ENCODE measurements at regions not wholly inside any gene's neighbourhood (a gene's known extent, or its start where the extent isn't known, plus 50 kb on each side); places are given as distances from the start of the nearest gene placed in this dataset.
"Not testable (repeated sequence)": the region's sequence is repeated elsewhere in the genome, so short reads cannot be mapped to it uniquely, and the experiment has no call there.

DNA sequence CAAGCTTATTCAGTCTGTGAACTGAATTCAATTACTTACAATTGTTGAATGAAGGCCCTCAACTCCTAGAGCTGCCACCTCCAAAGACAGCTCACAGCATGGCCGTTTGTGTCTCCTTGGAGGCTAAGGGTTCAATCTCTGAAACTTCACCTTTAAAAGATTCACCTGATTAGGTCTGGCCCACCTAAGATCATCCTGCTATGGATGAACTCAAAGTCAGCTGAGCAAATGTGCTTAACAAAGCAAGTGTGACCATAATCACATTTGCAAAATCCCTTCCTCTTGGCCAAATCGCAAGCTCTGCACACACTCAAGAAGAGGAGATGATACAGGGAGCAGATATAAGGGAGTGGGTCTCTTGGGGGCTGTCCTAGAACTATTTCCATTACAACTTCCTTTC, 105.0 kb upstream of the FAM90A1 start:
- not testable (repeated sequence) for H3K4me1 ChIP-seq (ENCODE audit: control insufficient read depth, insufficient read depth, low read length); H3K9me3 ChIP-seq (replicated peaks; ENCODE audit: control insufficient read depth, low read depth, low read length); H3K27me3 ChIP-seq (ENCODE audit: control insufficient read depth, insufficient read depth, low read length); DNase-seq; H3K36me3 ChIP-seq (ENCODE audit: control insufficient read depth, insufficient read depth, low read length); H3K4me3 ChIP-seq (ENCODE audit: low read length); H3K27ac ChIP-seq (ENCODE audit: low read length)
- no CpG with 5 or more reads among the region's 2 CpGs for WGBS (ENCODE audit: insufficient coverage)

GRCh38 chr12:8351073-8351472, 104.7 kb upstream of the CLEC6A start:
- not testable (repeated sequence) for H3K4me1 ChIP-seq (ENCODE audit: control insufficient read depth, insufficient read depth, low read length); H3K27ac ChIP-seq (ENCODE audit: low read length); H3K9me3 ChIP-seq (replicated peaks; ENCODE audit: control insufficient read depth, low read depth, low read length); DNase-seq; H3K27me3 ChIP-seq (ENCODE audit: control insufficient read depth, insufficient read depth, low read length); H3K36me3 ChIP-seq (ENCODE audit: control insufficient read depth, insufficient read depth, low read length); H3K4me3 ChIP-seq (ENCODE audit: low read length)
- no CpG with 5 or more reads among the region's 3 CpGs for WGBS (ENCODE audit: insufficient coverage)

- DNase-seq; H3K9me3 ChIP-seq (replicated peaks; ENCODE audit: control insufficient read depth, low read depth, low read length): not testable (repeated sequence)
- no CpG with 5 or more reads among the region's 1 CpG for WGBS (ENCODE audit: insufficient coverage)
Observed at GRCh38 chr12:8354741-8355140, 101.0 kb upstream of the CLEC6A start.

DNA sequence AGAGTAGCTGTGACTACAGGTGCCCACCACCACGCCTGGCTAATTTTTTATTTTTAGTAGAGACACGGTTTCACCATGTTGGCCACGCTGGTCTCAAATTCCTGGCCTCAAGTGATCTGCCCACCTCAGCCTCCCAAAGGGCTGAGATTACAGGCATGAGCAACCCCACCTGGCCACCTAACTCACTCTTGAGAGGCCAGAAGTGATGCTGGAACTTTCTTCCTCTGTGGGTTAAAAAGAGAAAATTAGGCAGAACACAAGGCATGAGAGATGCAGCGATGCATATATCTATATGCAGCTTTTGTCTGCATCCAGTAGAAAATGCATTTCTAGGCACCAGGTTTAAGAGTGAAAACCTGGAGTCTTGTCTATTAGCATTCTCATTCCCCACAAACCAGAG, 100.2 kb upstream of the CLEC6A start:
- H3K4me1 ChIP-seq (ENCODE audit: control insufficient read depth, insufficient read depth, low read length); H3K36me3 ChIP-seq (ENCODE audit: control insufficient read depth, insufficient read depth, low read length); H3K9me3 ChIP-seq (replicated peaks; ENCODE audit: control insufficient read depth, low read depth, low read length); DNase-seq; H3K27ac ChIP-seq (ENCODE audit: low read length); H3K27me3 ChIP-seq (ENCODE audit: control insufficient read depth, insufficient read depth, low read length); H3K4me3 ChIP-seq (ENCODE audit: low read length): not testable (repeated sequence)
- 75% methylated on average over 1 of the region's 4 CpGs for WGBS (ENCODE audit: insufficient coverage)

More at GRCh38 chr12:8354741-8355140, 101.0 kb upstream of the CLEC6A start:
- not testable (repeated sequence) for H3K27me3 ChIP-seq (ENCODE audit: control insufficient read depth, insufficient read depth, low read length); H3K27ac ChIP-seq (ENCODE audit: low read length); H3K36me3 ChIP-seq (ENCODE audit: control insufficient read depth, insufficient read depth, low read length); H3K4me1 ChIP-seq (ENCODE audit: control insufficient read depth, insufficient read depth, low read length); H3K4me3 ChIP-seq (ENCODE audit: low read length)

DNA sequence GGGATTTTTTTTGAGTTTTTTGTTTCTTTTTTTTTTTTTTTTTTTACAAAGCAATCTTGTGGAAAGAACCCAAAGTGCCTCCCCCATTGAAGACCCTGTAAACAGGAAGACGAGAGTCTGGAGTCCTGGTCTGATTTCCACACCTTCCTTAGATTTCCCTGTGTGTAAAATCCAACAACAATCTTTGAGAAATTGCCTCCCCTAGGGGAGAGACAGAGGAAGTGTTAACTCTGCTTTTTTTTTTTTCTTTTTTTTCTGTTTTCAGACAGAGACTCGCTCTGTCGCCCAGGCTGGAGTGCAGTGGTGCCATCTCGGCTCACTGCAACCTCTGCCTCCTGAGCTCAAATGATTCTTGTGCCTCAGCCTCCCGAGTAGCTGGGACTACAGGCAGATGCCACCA, 82.0 kb upstream of the CLEC6A start:
- H3K27me3 ChIP-seq (ENCODE audit: control insufficient read depth, insufficient read depth, low read length); DNase-seq; H3K27ac ChIP-seq (ENCODE audit: low read length); H3K4me3 ChIP-seq (ENCODE audit: low read length); H3K4me1 ChIP-seq (ENCODE audit: control insufficient read depth, insufficient read depth, low read length); H3K36me3 ChIP-seq (ENCODE audit: control insufficient read depth, insufficient read depth, low read length); H3K9me3 ChIP-seq (replicated peaks; ENCODE audit: control insufficient read depth, low read depth, low read length): not testable (repeated sequence)
- WGBS (ENCODE audit: insufficient coverage), result no CpG with 5 or more reads among the region's 5 CpGs

- not testable (repeated sequence) for H3K27me3 ChIP-seq (ENCODE audit: control insufficient read depth, insufficient read depth, low read length); DNase-seq; H3K27ac ChIP-seq (ENCODE audit: low read length); H3K9me3 ChIP-seq (replicated peaks; ENCODE audit: control insufficient read depth, low read depth, low read length); H3K36me3 ChIP-seq (ENCODE audit: control insufficient read depth, insufficient read depth, low read length); H3K4me1 ChIP-seq (ENCODE audit: control insufficient read depth, insufficient read depth, low read length); H3K4me3 ChIP-seq (ENCODE audit: low read length)
- 88% methylated on average over 1 of the region's 3 CpGs for WGBS (ENCODE audit: insufficient coverage)
Observed at GRCh38 chr12:8375122-8375521, 80.6 kb upstream of the CLEC6A start.

DNA sequence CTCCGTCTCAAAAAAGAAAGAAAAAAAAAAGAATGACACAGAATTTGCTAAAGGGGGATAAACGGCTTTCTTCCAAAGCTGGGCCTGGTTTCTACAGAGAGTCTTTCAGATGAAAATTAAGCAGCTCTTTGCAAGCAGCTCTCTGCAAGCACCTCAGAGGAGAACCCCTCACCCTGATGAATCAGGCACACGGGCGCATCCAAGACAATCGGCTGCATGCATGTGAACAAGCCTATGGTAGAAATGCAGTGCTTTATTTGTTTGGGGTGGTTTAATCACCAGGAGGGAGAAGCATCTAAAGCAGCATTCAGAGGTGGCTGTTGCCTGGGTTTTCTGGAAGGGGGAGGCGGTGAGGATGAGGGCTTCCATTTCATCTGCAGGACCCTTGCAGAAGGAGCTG, 78.0 kb upstream of the CLEC6A start:
- not testable (repeated sequence) for H3K4me3 ChIP-seq (ENCODE audit: low read length)
- 29% methylated on average over 1 of the region's 6 CpGs for WGBS (ENCODE audit: insufficient coverage)

GRCh38 chr12:8382556-8382955, 73.2 kb upstream of the CLEC6A start:
- not testable (repeated sequence) for DNase-seq; H3K36me3 ChIP-seq (ENCODE audit: control insufficient read depth, insufficient read depth, low read length); H3K27me3 ChIP-seq (ENCODE audit: control insufficient read depth, insufficient read depth, low read length); H3K9me3 ChIP-seq (replicated peaks; ENCODE audit: control insufficient read depth, low read depth, low read length); H3K4me1 ChIP-seq (ENCODE audit: control insufficient read depth, insufficient read depth, low read length); H3K4me3 ChIP-seq (ENCODE audit: low read length); H3K27ac ChIP-seq (ENCODE audit: low read length)
- WGBS (ENCODE audit: insufficient coverage), result 88% methylated on average over 1 of the region's 4 CpGs

More for the DNA sequence above, 78.0 kb upstream of the CLEC6A start:
- not testable (repeated sequence) for H3K27me3 ChIP-seq (ENCODE audit: control insufficient read depth, insufficient read depth, low read length); H3K36me3 ChIP-seq (ENCODE audit: control insufficient read depth, insufficient read depth, low read length); DNase-seq; H3K27ac ChIP-seq (ENCODE audit: low read length); H3K4me1 ChIP-seq (ENCODE audit: control insufficient read depth, insufficient read depth, low read length); H3K9me3 ChIP-seq (replicated peaks; ENCODE audit: control insufficient read depth, low read depth, low read length)

DNA sequence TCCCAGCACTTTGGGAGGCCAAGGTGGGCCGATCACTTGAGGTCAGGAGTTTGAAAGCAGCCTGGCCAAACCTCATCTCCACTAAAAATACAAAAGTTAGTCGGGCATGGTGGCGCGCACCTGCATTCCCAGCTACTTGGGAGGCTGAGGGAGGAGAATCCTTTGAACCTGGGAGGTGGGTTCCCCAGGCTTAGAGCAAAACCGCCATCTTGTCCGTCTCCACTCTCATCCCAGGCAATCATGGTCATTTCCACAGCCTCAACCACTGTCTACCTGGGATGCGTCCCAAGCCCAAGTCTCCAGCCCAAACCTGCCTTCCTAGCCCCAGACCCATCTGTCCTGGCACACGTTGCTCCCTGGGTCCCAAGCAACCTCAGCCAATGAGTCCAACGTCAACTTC, 71.1 kb upstream of the CLEC6A start:
- H3K4me3 ChIP-seq (ENCODE audit: low read length), result not testable (repeated sequence)

DNA sequence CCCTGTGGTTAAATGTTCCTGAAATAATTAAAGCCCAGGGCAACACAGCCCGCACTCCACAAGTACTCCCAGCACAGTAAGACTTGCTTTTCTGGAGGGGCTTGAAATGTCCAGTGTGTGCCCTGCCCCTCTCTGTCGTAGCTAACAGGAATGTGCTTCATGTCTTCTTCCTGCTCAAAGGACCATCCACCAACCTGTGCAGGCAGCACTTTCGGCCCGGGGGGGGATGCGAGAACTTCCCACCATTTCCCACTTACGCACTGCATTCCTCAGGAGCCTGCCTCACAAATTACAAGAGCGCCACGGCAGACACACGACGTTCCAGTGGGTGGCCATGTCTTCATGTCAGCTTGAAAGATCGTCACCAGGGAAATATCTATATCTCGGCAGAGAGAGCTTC, 70.3 kb upstream of the CLEC6A start:
- not testable (repeated sequence) for H3K9me3 ChIP-seq (replicated peaks; ENCODE audit: control insufficient read depth, low read depth, low read length); H3K4me1 ChIP-seq (ENCODE audit: control insufficient read depth, insufficient read depth, low read length); DNase-seq; H3K4me3 ChIP-seq (ENCODE audit: low read length); H3K36me3 ChIP-seq (ENCODE audit: control insufficient read depth, insufficient read depth, low read length); H3K27ac ChIP-seq (ENCODE audit: low read length)
- H3K27me3 ChIP-seq (ENCODE audit: control insufficient read depth, insufficient read depth, low read length), result peaks cover 10% of the 10 kb centered on the region
- WGBS (ENCODE audit: insufficient coverage), result 50% methylated on average over 1 of the region's 12 CpGs

More for the DNA sequence above, 71.1 kb upstream of the CLEC6A start:
- H3K4me1 ChIP-seq (ENCODE audit: control insufficient read depth, insufficient read depth, low read length); H3K9me3 ChIP-seq (replicated peaks; ENCODE audit: control insufficient read depth, low read depth, low read length); H3K36me3 ChIP-seq (ENCODE audit: control insufficient read depth, insufficient read depth, low read length); H3K27me3 ChIP-seq (ENCODE audit: control insufficient read depth, insufficient read depth, low read length); H3K27ac ChIP-seq (ENCODE audit: low read length); DNase-seq: not testable (repeated sequence)
- 89% methylated on average over 5 of the region's 9 CpGs for WGBS (ENCODE audit: insufficient coverage)

- H3K36me3 ChIP-seq (ENCODE audit: control insufficient read depth, insufficient read depth, low read length); H3K27ac ChIP-seq (ENCODE audit: low read length); H3K9me3 ChIP-seq (replicated peaks; ENCODE audit: control insufficient read depth, low read depth, low read length); H3K4me1 ChIP-seq (ENCODE audit: control insufficient read depth, insufficient read depth, low read length); H3K4me3 ChIP-seq (ENCODE audit: low read length); DNase-seq: not testable (repeated sequence)
- H3K27me3 ChIP-seq (ENCODE audit: control insufficient read depth, insufficient read depth, low read length), result peaks cover 10% of the 10 kb centered on the region
- no CpG with 5 or more reads among the region's 2 CpGs for WGBS (ENCODE audit: insufficient coverage)
Observed at GRCh38 chr12:8386661-8387060, 69.1 kb upstream of the CLEC6A start.

Measured in muscle of leg (tissue), 3 donors.